GM20000 (cell line): ENCODE measurements at regions not wholly inside any gene's neighbourhood (a gene's known extent, or its start where the extent isn't known, plus 50 kb on each side); places are given as distances from the start of the nearest gene placed in this dataset.

Experiments used
- DNase-seq: peaks from one replicate; pipeline ENCODE4 v3.0.0; 2012; ENCODE audit warnings: low spot score
- CTCF ChIP-seq: IDR thresholded peaks from 2 replicates; pipeline ENCODE4 v1.5.1; 2012; ENCODE audit warnings: mild to moderate bottlenecking, control low read depth; ENCODE audit errors: extremely low read depth, missing control alignments

GRCh38 chrX:95903490-95903889, 781.2 kb upstream of the DIAPH2 start:
- TF ChIP-seq CTCF, result no peak
- no peak for DNase-seq

- no peak for TF ChIP-seq CTCF
- DNase-seq, result no peak
Measured at GRCh38 chrX:95903975-95904374, 780.7 kb upstream of the DIAPH2 start.

- no peak for TF ChIP-seq CTCF
- no peak for DNase-seq
Measured at GRCh38 chrX:95907081-95907480, 777.6 kb upstream of the DIAPH2 start.

DNA sequence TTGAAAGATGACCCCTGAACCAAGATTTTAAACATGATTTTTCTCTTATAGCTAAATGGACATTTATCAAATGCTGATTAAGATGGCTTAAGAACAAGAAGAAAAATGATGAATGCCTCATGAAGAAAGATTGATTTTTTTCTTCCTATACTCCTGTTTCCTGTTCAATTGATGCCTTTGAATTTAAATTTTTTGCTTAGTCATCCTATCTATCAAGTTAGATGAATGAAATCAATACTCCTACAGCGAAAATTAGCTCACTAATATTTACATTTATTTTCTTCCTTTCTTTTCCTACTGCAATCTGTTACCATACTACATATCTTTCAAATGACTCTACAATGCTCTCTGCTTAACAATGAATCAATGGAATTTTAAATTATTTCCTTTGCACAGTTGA, 773.6 kb upstream of the DIAPH2 start:
- TF ChIP-seq CTCF, result no peak
- DNase-seq, result no peak

DNA sequence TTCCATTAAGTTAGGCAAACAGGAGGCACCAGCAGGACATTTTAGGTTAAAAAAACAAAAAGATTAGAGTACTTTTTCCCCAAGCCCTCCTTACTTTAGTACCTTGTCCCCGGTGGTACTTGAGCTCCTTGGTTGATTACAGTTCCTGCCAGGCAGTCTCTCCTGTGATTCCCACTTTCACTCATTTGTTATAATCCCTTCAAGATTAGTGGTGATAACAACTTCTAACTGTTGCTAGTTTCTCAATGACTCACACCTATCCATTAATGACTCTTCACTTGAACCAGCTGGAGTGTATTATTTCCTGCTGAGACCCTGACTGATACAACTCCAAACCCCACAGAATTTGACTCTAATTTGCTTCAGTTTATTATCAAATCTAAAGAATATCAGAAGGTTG, 765.0 kb upstream of the DIAPH2 start:
- no peak for DNase-seq
- TF ChIP-seq CTCF, result no peak

- no peak for DNase-seq
- no peak for TF ChIP-seq CTCF
Measured at GRCh38 chrX:95945528-95945927, 739.1 kb upstream of the DIAPH2 start.

DNA sequence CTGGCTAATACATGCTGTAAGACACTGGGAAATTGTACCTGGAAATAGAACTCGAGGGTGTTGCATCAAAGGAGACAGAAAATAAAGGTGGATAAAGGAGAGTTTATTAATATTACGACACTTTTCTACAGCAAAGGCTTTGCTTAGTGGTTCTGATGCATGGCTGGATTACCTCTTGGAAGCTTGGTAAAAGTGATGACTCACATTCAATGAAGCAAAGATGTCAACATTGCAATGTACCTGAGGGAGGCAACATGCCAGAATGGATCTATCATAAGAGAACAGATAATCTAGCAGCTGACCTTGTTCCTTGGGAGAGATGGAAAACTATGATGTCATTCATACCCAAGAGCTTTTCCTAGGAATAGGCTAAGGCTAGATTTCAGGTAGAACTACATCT, 735.1 kb upstream of the DIAPH2 start:
- no peak for DNase-seq
- TF ChIP-seq CTCF, result no peak
